ENCODE measurements at regions not wholly inside any gene's neighbourhood (a gene's known extent, or its start where the extent isn't known, plus 50 kb on each side); places are given as distances from the start of the nearest gene placed in this dataset.

- no peak for TF ChIP-seq TAF1 (IDR thresholded peaks at IDR 0.05; ENCODE audit: low read depth)
- TF ChIP-seq CEBPB (IDR thresholded peaks at IDR 0.05), result no peak
- TF ChIP-seq EP300 (IDR thresholded peaks at IDR 0.05; ENCODE audit: borderline replicate concordance), result no peak
- TF ChIP-seq EGR1 (IDR thresholded peaks at IDR 0.05), result no peak
- peak; percentile 57 for TF ChIP-seq USF1 (IDR thresholded peaks at IDR 0.05)
- TF ChIP-seq, protein P1, sequence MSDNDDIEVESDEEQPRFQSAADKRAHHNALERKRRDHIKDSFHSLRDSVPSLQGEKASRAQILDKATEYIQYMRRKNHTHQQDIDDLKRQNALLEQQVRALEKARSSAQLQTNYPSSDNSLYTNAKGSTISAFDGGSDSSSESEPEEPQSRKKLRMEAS (IDR thresholded peaks at IDR 0.05), result no peak
- no peak for TF ChIP-seq CREB1 (IDR thresholded peaks at IDR 0.05; ENCODE audit: low read depth)
- TF ChIP-seq, protein P2, sequence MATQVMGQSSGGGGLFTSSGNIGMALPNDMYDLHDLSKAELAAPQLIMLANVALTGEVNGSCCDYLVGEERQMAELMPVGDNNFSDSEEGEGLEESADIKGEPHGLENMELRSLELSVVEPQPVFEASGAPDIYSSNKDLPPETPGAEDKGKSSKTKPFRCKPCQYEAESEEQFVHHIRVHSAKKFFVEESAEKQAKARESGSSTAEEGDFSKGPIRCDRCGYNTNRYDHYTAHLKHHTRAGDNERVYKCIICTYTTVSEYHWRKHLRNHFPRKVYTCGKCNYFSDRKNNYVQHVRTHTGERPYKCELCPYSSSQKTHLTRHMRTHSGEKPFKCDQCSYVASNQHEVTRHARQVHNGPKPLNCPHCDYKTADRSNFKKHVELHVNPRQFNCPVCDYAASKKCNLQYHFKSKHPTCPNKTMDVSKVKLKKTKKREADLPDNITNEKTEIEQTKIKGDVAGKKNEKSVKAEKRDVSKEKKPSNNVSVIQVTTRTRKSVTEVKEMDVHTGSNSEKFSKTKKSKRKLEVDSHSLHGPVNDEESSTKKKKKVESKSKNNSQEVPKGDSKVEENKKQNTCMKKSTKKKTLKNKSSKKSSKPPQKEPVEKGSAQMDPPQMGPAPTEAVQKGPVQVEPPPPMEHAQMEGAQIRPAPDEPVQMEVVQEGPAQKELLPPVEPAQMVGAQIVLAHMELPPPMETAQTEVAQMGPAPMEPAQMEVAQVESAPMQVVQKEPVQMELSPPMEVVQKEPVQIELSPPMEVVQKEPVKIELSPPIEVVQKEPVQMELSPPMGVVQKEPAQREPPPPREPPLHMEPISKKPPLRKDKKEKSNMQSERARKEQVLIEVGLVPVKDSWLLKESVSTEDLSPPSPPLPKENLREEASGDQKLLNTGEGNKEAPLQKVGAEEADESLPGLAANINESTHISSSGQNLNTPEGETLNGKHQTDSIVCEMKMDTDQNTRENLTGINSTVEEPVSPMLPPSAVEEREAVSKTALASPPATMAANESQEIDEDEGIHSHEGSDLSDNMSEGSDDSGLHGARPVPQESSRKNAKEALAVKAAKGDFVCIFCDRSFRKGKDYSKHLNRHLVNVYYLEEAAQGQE (IDR thresholded peaks at IDR 0.05; ENCODE audit: low read depth), result no peak
- no peak for TF ChIP-seq RAD21 (IDR thresholded peaks at IDR 0.05; ENCODE audit: low read depth)
- TF ChIP-seq YY1 (IDR thresholded peaks at IDR 0.05; ENCODE audit: low read depth), result no peak
- no peak for TF ChIP-seq NFIC (IDR thresholded peaks at IDR 0.05)
- TF ChIP-seq TCF12 (IDR thresholded peaks at IDR 0.05; ENCODE audit: low read depth), result no peak
- no peak for TF ChIP-seq TEAD4 (IDR thresholded peaks at IDR 0.05)
- TF ChIP-seq ZBTB7A (IDR thresholded peaks at IDR 0.05; ENCODE audit: low read depth), result no peak
Observed at GRCh38 chr9:1909322-1909721, 105.8 kb upstream of the SMARCA2 start.
